ENCODE measurements at regions not wholly inside any gene's neighbourhood (a gene's known extent, or its start where the extent isn't known, plus 50 kb on each side); places are given as distances from the start of the nearest gene placed in this dataset.
A peak's percentile ranks its signal among the peaks of the same experiment; 100 is the strongest.

DNA sequence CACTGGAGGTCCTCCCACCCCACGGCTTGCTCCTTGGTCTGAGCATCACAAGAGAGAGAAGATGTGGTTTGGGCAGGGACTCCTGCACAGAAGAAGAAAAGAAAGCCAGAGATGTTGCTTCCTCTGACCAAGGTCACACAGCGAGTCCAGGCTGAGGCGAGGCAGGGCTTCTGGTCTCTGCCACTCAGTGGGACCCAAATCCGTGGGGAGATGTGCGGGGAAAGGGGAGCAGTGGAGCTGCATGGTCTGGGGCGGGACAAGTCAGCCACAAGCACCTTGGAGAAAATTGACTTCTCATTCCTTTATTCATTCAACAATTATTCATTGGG is 150.9 kb downstream of the C9orf50 start:
- ATAC-seq (ENCODE audit: insufficient read depth, low FRiP score) (no peak), DNase-seq (no peak)
- Histone ChIP-seq H3K9ac (ENCODE audit: insufficient read depth in 1 of 2, low read length in 2 of 2) (no peak overlapping the region), H3K4me1 (ENCODE audit: control insufficient read depth in 5 of 5, insufficient read depth in 5 of 5, low read length in 5 of 5) (peaks cover 0 to 29% (median 8%) of the 10 kb centered on the region in 5 donors), H3K9me3 (ENCODE audit: control insufficient read depth in 4 of 4, insufficient read depth in 3 of 4, low read length in 3 of 4) (peaks cover 0 to 2% (median 0%) of the 10 kb centered on the region in 4 donors), H3K36me3 (ENCODE audit: control insufficient read depth in 4 of 4, insufficient read depth in 4 of 4, low read length in 4 of 4) (no peaks in the 10 kb centered on the region), H3K27ac (ENCODE audit: low read depth in 1 of 2, low read length in 1 of 2) (no peak overlapping the region), H3K27me3 (ENCODE audit: control insufficient read depth in 3 of 3, insufficient read depth in 3 of 3, low read length in 2 of 3) (no peaks in the 10 kb centered on the region), H3K4me3 (no peak overlapping the region)
- 92% methylated on average over 6 of the region's 6 CpGs for WGBS, 2 donors
- TF ChIP-seq, protein P1, sequence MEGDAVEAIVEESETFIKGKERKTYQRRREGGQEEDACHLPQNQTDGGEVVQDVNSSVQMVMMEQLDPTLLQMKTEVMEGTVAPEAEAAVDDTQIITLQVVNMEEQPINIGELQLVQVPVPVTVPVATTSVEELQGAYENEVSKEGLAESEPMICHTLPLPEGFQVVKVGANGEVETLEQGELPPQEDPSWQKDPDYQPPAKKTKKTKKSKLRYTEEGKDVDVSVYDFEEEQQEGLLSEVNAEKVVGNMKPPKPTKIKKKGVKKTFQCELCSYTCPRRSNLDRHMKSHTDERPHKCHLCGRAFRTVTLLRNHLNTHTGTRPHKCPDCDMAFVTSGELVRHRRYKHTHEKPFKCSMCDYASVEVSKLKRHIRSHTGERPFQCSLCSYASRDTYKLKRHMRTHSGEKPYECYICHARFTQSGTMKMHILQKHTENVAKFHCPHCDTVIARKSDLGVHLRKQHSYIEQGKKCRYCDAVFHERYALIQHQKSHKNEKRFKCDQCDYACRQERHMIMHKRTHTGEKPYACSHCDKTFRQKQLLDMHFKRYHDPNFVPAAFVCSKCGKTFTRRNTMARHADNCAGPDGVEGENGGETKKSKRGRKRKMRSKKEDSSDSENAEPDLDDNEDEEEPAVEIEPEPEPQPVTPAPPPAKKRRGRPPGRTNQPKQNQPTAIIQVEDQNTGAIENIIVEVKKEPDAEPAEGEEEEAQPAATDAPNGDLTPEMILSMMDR (IDR thresholded peaks at IDR 0.05; ENCODE audit: control extremely low read depth, extremely low read depth), result no peak

DNA sequence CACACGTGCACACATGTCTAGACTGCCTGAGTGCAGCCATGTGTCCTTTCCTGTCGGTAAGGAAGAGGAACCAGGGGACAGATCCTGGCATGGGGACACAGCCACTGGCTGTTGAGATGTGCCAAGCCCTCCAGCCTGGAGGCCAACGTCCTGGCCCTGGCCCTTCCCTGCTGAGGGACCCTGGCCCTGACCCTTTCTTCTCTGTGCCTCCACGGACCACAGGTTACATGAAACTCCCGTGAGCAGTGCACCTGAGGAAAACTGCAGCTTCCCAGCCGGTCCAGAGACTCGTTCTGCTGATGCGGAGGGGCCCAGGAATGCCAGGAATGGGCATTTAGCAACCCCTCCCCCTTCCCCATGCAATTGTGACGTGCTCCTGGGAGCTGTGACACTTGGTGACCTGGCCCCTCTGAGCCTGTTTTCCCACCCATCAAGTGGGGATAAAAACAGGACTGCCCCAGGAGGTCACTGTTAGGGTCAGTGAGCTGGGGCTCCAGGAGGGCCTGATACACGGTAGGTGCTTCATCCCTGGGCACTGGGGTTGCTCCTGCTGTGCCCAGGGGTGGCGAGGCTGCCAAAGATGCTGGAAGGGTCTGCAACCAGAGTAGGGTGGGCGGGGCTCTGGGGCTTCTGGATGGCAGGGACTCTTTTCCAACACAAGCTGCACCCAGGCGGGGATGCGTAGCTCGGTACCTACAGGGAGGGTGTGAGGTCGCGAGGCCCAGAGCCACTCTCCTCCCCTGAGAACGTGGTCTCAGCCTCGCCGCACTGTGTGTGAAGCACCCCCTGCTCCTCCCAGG is 151.5 kb downstream of the C9orf50 start:
- 79 to 80% methylated on average over 20 of the region's 20 CpGs for WGBS, 2 donors
- no peaks in the 10 kb centered on the region for H3K27me3 ChIP-seq (ENCODE audit: control insufficient read depth in 3 of 3, insufficient read depth in 3 of 3, low read length in 2 of 3)
- H3K9ac ChIP-seq (ENCODE audit: insufficient read depth in 1 of 2, low read length in 2 of 2), result no peak overlapping the region
- no peak overlapping the region for H3K4me3 ChIP-seq
- TF ChIP-seq, protein P1 (IDR thresholded peaks at IDR 0.05; ENCODE audit: control extremely low read depth, extremely low read depth), result no peak
- H3K9me3 ChIP-seq (ENCODE audit: control insufficient read depth in 4 of 4, insufficient read depth in 3 of 4, low read length in 3 of 4), result no peaks in the 10 kb centered on the region
- peak in 1 of 3 donors; percentile 55 for DNase-seq
- no peak for ATAC-seq (ENCODE audit: insufficient read depth, low FRiP score)
- H3K36me3 ChIP-seq (ENCODE audit: control insufficient read depth in 4 of 4, insufficient read depth in 4 of 4, low read length in 4 of 4), result no peaks in the 10 kb centered on the region
- H3K27ac ChIP-seq (ENCODE audit: low read depth in 1 of 2, low read length in 1 of 2), result no peak overlapping the region
- peaks cover 0 to 34% (median 9%) of the 10 kb centered on the region in 5 donors for H3K4me1 ChIP-seq (ENCODE audit: control insufficient read depth in 5 of 5, insufficient read depth in 5 of 5, low read length in 5 of 5)

DNA sequence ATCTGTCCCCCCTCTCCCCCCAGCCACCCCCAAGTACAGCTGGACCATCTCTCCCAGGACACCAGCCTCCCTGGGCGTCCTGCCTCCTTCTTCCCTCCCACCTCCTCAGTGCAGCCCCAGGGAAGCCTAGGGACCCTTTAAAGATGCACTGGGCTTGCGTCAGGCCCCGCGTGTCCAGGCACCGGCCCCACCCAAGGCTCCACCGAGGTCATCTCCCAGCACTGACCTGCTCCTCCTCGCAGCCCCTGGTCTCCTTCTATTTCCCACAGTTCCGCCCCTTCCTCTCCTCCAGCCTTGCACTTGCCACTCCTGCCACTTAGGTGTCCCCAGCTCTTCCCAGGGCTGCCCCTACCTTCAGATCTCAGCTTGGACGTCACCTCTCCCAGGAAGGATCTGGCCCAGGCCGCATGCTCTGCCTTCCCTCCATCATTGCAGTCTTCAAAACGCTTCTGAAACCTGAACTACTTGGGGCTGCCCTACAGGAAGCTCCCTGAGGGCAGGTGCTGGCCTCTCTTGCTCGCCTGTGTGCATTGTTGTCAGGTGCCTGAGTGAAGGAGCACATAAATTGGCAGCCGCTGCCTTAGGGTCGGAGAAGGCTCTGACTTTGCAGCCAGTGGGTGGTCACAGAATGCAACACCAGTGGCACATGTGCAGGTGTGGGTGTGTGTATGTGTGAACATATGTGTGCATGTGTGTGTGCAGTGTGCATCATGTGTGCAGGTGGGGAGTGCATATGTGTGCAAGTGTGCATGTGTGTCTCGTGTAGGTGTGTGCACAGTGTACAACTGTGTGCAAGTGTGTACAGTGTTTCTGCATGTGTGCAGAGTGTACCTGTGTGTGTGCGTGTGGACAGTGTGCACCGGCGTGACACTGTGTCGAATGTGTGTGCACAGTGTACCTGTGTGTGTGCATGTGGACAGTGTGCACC is 152.9 kb downstream of the C9orf50 start:
- H3K4me3 ChIP-seq, result no peak overlapping the region
- TF ChIP-seq, protein P1 (IDR thresholded peaks at IDR 0.05; ENCODE audit: control extremely low read depth, extremely low read depth), result no peak
- no peaks in the 10 kb centered on the region for H3K27me3 ChIP-seq (ENCODE audit: control insufficient read depth in 3 of 3, insufficient read depth in 3 of 3, low read length in 2 of 3)
- 89 to 92% methylated on average over 19 of the region's 19 CpGs for WGBS, 2 donors
- no peak overlapping the region for H3K9ac ChIP-seq (ENCODE audit: insufficient read depth in 1 of 2, low read length in 2 of 2)
- H3K36me3 ChIP-seq (ENCODE audit: control insufficient read depth in 4 of 4, insufficient read depth in 4 of 4, low read length in 4 of 4), result no peaks in the 10 kb centered on the region
- ATAC-seq (ENCODE audit: insufficient read depth, low FRiP score) (no peak), DNase-seq (no peak)
- peaks cover 0 to 44% (median 11%) of the 10 kb centered on the region in 5 donors for H3K4me1 ChIP-seq (ENCODE audit: control insufficient read depth in 5 of 5, insufficient read depth in 5 of 5, low read length in 5 of 5)
- no peak overlapping the region for H3K27ac ChIP-seq (ENCODE audit: low read depth in 1 of 2, low read length in 1 of 2)
- H3K9me3 ChIP-seq (ENCODE audit: control insufficient read depth in 4 of 4, insufficient read depth in 3 of 4, low read length in 3 of 4), result no peaks in the 10 kb centered on the region

Measured in lung (tissue), 11 donors.